GM23338 (cell line): ENCODE measurements at regions not wholly inside any gene's neighbourhood (a gene's known extent, or its start where the extent isn't known, plus 50 kb on each side); places are given as distances from the start of the nearest gene placed in this dataset.

Experiments
- ATAC-seq: fragments of 200-7000 bp; cut with Tn5 transposase; 3 replicates; pipeline ENCODE4 v1.9.1; 2020
- DNase-seq: peaks from one replicate; pipeline ENCODE4 v3.0.0-alpha.2; 2015; ENCODE audit warnings: low spot score
- H2AFZ ChIP-seq: fragments of 200-600 bp; sonication (generic); 2 replicates; pipeline ENCODE4 v1.8.0; 2016; ENCODE audit warnings: antibody characterized with exemption, mild to moderate bottlenecking, moderate library complexity
- H3F3A ChIP-seq: fragments of 200-600 bp; sonication (generic); replicated peaks from 2 replicates; pipeline ENCODE4 v1.8.0; 2017; ENCODE audit warnings: antibody characterized with exemption, mixed run types, low read depth
- H3K27ac ChIP-seq: fragments of 200-600 bp; sonication (generic); 2 replicates; pipeline ENCODE4 v1.6.1; 2016; ENCODE audit warnings: low read depth
- H3K27me3 ChIP-seq: fragments of 200-600 bp; sonication (generic); 2 replicates; pipeline ENCODE4 v1.8.0; 2016; ENCODE audit warnings: mild to moderate bottlenecking, mixed run types, moderate library complexity; ENCODE audit not compliant: insufficient read depth
- H3K36me3 ChIP-seq: fragments of 200-600 bp; sonication (generic); 2 replicates; pipeline ENCODE4 v1.8.0; 2016; ENCODE audit warnings: mild to moderate bottlenecking; ENCODE audit not compliant: insufficient read depth
- H3K4me1 ChIP-seq: fragments of 200-600 bp; sonication (generic); 2 replicates; pipeline ENCODE4 v1.8.0; 2016; ENCODE audit warnings: mild to moderate bottlenecking, moderate library complexity; ENCODE audit not compliant: insufficient read depth
- H3K4me2 ChIP-seq: fragments of 200-600 bp; sonication (generic); 2 replicates; pipeline ENCODE4 v1.7.1; 2017; ENCODE audit warnings: mixed run types
- H3K4me3 ChIP-seq: fragments of 200-600 bp; sonication (generic); 2 replicates; pipeline ENCODE4 v1.6.1; 2016; ENCODE audit warnings: mixed run types
- H3K79me2 ChIP-seq: fragments of 200-600 bp; sonication (generic); replicated peaks from 2 replicates; pipeline ENCODE4 v1.8.0; 2017; ENCODE audit warnings: mild to moderate bottlenecking; ENCODE audit not compliant: insufficient read depth
- H3K9me2 ChIP-seq: fragments of 200-600 bp; sonication (generic); 2 replicates; pipeline ENCODE4 v1.8.0; 2017; ENCODE audit not compliant: insufficient read depth
- H4K20me1 ChIP-seq: fragments of 200-600 bp; sonication (generic); replicated peaks from 2 replicates; pipeline ENCODE4 v1.8.0; 2017; ENCODE audit warnings: mild to moderate bottlenecking; ENCODE audit not compliant: insufficient read depth
- H3K27ac Mint-ChIP-seq: 2 replicates; pipeline ENCODE4 v1.8.0; 2020; ENCODE audit warnings: inconsistent platforms, mild to moderate bottlenecking, moderate library complexity, mixed read lengths
- H3K27me3 Mint-ChIP-seq: 3 replicates; pipeline ENCODE4 v1.8.0; 2022; ENCODE audit warnings: low read depth, mild to moderate bottlenecking, moderate library complexity, mixed read lengths, inconsistent platforms; ENCODE audit not compliant: insufficient read depth, poor library complexity
- H3K36me3 Mint-ChIP-seq: 3 replicates; pipeline ENCODE4 v1.8.0; 2021; ENCODE audit warnings: low read depth, mild to moderate bottlenecking, inconsistent platforms, moderate library complexity, mixed read lengths
- H3K4me1 Mint-ChIP-seq: 3 replicates; pipeline ENCODE4 v1.8.0; 2020; ENCODE audit warnings: mild to moderate bottlenecking, inconsistent platforms, mixed read lengths
- H3K4me3 Mint-ChIP-seq: 3 replicates; pipeline ENCODE4 v1.8.0; 2021; ENCODE audit warnings: moderate library complexity, mild to moderate bottlenecking, inconsistent platforms, mixed read lengths
- H3K9me3 Mint-ChIP-seq: 3 replicates; pipeline ENCODE4 v1.8.0; 2020; ENCODE audit warnings: moderate library complexity, mild to moderate bottlenecking, inconsistent platforms, mixed read lengths
- EZH2 ChIP-seq: fragments of 200-600 bp; sonication (generic); IDR thresholded peaks from one replicate; pipeline ENCODE4 v1.8.0; 2017; ENCODE audit warnings: antibody characterized with exemption, mild to moderate bottlenecking, low read depth; ENCODE audit not compliant: unreplicated experiment
- EZH2phosphoT487 ChIP-seq: fragments of 200-600 bp; sonication (generic); IDR thresholded peaks from one replicate; pipeline ENCODE4 v1.8.1; 2018; ENCODE audit warnings: antibody characterized with exemption; ENCODE audit not compliant: unreplicated experiment
- JUNB ChIP-seq: IDR thresholded peaks from one replicate; pipeline ENCODE4 v1.6.1; 2016; ENCODE audit warnings: antibody characterized with exemption; ENCODE audit not compliant: unreplicated experiment
- POLR2AphosphoS5 ChIP-seq: IDR thresholded peaks from 2 replicates; pipeline ENCODE4 v1.6.1; 2016; ENCODE audit warnings: antibody characterized with exemption, low read depth
- ZNF114 ChIP-seq: fragments of 250-450 bp; sonication (Bioruptor Pico); IDR thresholded peaks from 2 replicates; pipeline ENCODE4 v1.5.0; 2020; ENCODE audit warnings: mild to moderate bottlenecking, moderate library complexity
- ZNF331 ChIP-seq: fragments of 250-450 bp; sonication (Bioruptor Pico); IDR thresholded peaks from 2 replicates; pipeline ENCODE4 v1.5.0; 2020; ENCODE audit warnings: low read depth, mild to moderate bottlenecking, moderate library complexity
- TF ChIP-seq, protein P1 (sequence below): fragments of 250-450 bp; sonication (Bioruptor Pico); IDR thresholded peaks from 2 replicates; pipeline ENCODE4 v1.5.0; 2020; ENCODE audit warnings: mild to moderate bottlenecking, moderate library complexity
- TF ChIP-seq, protein P2 (sequence below): IDR thresholded peaks from 2 replicates; pipeline ENCODE4 v1.6.1; 2016; ENCODE audit warnings: antibody characterized with exemption

DNA sequence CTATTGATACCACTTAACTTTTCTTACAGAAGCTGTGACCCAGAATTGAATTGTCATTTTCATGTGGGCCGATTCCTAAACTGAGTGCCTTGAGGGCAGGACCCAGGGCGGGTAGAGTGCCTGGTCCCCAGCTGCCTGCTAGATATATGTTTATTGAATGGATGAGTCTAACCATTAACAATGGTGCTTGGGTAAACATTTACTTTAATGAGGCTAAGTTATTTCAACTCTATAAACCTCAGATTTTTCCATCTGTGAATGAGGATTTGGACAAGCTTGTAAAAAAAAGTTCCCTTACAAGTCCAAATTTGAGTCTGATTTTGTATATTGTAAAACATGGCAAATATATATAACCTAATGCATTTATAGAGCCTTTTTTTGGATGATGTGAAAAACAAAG lies 181.8 kb upstream of the ELL2 start:
- no peaks in the 10 kb centered on the region for H3K27me3 Mint-ChIP-seq
- 0 out of 2 replicates have a peak overlapping the region, but pooled peaks have one; percentile 20 for H3K4me2 ChIP-seq
- H2AFZ ChIP-seq, result no peak overlapping the region
- H4K20me1 ChIP-seq, result no peaks in the 10 kb centered on the region
- H3K27ac Mint-ChIP-seq, result peak overlapping the region; percentile 22
- H3K4me1 Mint-ChIP-seq, result peaks cover 33% of the 10 kb centered on the region
- no peaks in the 10 kb centered on the region for H3K79me2 ChIP-seq
- peaks cover 30% of the 10 kb centered on the region for H3K4me1 ChIP-seq
- ATAC-seq (no peak), DNase-seq (no peak)
- no peak overlapping the region for H3K4me3 Mint-ChIP-seq
- H3K27me3 ChIP-seq, result no peaks in the 10 kb centered on the region
- no peak overlapping the region for H3K27ac ChIP-seq
- H3K4me3 ChIP-seq, result no peak overlapping the region
- H3F3A ChIP-seq, result no peaks in the 10 kb centered on the region
- H3K36me3 Mint-ChIP-seq, result no peaks in the 10 kb centered on the region
- no peak for TF ChIP-seq ZNF331 (CRISPR knock-in tag)
- TF ChIP-seq EZH2phosphoT487, result no peak
- TF ChIP-seq EZH2, result no peak
- no peak for TF ChIP-seq JUNB
- TF ChIP-seq ZNF114 (CRISPR knock-in tag), result no peak
- H3K36me3 ChIP-seq, result no peaks in the 10 kb centered on the region
- no peaks in the 10 kb centered on the region for H3K9me2 ChIP-seq
- no peaks in the 10 kb centered on the region for H3K9me3 Mint-ChIP-seq

DNA sequence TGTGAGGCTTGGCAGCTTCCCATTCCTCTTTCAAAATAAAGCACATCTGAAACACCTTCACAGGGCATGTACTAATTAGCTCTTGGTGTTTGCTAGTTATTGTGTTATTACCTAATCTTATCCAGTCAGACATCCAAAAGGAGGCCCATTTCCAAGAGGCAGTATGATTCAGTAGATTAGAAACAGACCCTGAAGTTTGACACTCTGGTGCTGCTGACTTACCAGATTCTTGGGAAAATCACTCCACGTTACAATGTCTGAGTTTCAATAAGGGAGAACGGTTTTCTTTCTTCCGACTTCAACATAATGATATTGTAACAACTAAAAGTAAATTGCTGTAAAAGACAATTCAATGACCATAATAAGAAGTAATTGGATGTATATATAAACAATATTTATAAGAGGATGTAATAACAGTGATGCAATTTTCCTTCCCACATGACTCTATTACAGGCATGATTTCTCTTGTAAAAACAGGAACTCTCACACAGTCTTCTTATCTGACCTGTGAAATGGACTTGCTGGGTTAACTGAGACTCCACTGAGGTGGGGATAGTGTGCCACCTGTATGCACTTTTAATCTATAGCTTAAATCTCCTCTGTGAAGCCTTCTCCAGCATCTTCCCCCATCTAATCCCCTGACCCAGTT lies 181.3 kb upstream of the ELL2 start:
- H3K4me3 ChIP-seq, result no peak overlapping the region
- peaks cover 30% of the 10 kb centered on the region for H3K4me1 ChIP-seq
- no peaks in the 10 kb centered on the region for H3K27me3 ChIP-seq
- H3K27ac ChIP-seq, result no peak overlapping the region
- no peak for TF ChIP-seq POLR2AphosphoS5
- Mint-ChIP-seq H3K9me3 (no peaks in the 10 kb centered on the region), H3K27me3 (no peaks in the 10 kb centered on the region), H3K36me3 (no peaks in the 10 kb centered on the region), H3K4me3 (no peak overlapping the region), H3K27ac (peak overlapping the region; percentile 22; the same call in 1 of the 2 replicates), H3K4me1 (peaks cover 33% of the 10 kb centered on the region)
- no peaks in the 10 kb centered on the region for H3K9me2 ChIP-seq
- no peak for DNase-seq
- no peak overlapping the region for H3K4me2 ChIP-seq
- H4K20me1 ChIP-seq, result no peaks in the 10 kb centered on the region
- H3F3A ChIP-seq, result no peaks in the 10 kb centered on the region
- ATAC-seq, result no peak
- no peaks in the 10 kb centered on the region for H3K79me2 ChIP-seq
- H2AFZ ChIP-seq, result no peak overlapping the region
- no peaks in the 10 kb centered on the region for H3K36me3 ChIP-seq

DNA sequence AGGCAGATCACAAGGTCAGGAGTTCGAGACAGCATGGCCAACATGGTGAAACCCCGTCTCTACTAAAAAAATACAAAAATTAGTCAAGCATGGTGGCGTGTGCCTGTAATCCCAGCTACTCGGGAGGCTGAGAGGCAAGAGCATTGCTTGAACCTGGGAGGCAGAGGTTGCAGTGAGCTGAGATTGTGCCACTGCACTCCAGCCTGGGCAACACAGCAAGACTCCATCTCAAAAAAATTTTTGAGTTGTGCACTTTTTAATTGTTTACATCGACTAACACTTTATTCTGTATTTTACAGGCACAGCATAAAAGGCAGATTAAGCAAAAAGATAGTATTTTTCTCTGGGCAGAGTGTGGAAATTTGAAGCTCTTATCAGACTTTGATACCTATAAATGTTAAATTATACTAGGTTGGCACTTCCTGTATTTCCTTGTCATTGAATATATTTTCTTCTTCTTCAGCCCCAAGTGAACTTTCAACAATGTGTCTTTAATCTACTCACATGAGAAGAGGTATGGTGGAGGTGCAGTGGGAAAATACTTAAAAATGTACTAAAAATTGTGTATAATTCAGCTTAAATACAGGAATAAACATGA lies 180.6 kb upstream of the ELL2 start:
- ATAC-seq, result no peak
- no peak overlapping the region for H3K27ac ChIP-seq
- H3K4me2 ChIP-seq, result no peak overlapping the region
- H3K36me3 ChIP-seq, result no peaks in the 10 kb centered on the region
- Mint-ChIP-seq H3K4me3 (no peak overlapping the region), H3K36me3 (no peaks in the 10 kb centered on the region), H3K4me1 (peaks cover 33% of the 10 kb centered on the region), H3K27me3 (no peaks in the 10 kb centered on the region), H3K9me3 (no peaks in the 10 kb centered on the region), H3K27ac (no peak overlapping the region)
- H2AFZ ChIP-seq, result no peak overlapping the region
- no peaks in the 10 kb centered on the region for H4K20me1 ChIP-seq
- no peak for TF ChIP-seq EZH2phosphoT487
- TF ChIP-seq, protein P1, sequence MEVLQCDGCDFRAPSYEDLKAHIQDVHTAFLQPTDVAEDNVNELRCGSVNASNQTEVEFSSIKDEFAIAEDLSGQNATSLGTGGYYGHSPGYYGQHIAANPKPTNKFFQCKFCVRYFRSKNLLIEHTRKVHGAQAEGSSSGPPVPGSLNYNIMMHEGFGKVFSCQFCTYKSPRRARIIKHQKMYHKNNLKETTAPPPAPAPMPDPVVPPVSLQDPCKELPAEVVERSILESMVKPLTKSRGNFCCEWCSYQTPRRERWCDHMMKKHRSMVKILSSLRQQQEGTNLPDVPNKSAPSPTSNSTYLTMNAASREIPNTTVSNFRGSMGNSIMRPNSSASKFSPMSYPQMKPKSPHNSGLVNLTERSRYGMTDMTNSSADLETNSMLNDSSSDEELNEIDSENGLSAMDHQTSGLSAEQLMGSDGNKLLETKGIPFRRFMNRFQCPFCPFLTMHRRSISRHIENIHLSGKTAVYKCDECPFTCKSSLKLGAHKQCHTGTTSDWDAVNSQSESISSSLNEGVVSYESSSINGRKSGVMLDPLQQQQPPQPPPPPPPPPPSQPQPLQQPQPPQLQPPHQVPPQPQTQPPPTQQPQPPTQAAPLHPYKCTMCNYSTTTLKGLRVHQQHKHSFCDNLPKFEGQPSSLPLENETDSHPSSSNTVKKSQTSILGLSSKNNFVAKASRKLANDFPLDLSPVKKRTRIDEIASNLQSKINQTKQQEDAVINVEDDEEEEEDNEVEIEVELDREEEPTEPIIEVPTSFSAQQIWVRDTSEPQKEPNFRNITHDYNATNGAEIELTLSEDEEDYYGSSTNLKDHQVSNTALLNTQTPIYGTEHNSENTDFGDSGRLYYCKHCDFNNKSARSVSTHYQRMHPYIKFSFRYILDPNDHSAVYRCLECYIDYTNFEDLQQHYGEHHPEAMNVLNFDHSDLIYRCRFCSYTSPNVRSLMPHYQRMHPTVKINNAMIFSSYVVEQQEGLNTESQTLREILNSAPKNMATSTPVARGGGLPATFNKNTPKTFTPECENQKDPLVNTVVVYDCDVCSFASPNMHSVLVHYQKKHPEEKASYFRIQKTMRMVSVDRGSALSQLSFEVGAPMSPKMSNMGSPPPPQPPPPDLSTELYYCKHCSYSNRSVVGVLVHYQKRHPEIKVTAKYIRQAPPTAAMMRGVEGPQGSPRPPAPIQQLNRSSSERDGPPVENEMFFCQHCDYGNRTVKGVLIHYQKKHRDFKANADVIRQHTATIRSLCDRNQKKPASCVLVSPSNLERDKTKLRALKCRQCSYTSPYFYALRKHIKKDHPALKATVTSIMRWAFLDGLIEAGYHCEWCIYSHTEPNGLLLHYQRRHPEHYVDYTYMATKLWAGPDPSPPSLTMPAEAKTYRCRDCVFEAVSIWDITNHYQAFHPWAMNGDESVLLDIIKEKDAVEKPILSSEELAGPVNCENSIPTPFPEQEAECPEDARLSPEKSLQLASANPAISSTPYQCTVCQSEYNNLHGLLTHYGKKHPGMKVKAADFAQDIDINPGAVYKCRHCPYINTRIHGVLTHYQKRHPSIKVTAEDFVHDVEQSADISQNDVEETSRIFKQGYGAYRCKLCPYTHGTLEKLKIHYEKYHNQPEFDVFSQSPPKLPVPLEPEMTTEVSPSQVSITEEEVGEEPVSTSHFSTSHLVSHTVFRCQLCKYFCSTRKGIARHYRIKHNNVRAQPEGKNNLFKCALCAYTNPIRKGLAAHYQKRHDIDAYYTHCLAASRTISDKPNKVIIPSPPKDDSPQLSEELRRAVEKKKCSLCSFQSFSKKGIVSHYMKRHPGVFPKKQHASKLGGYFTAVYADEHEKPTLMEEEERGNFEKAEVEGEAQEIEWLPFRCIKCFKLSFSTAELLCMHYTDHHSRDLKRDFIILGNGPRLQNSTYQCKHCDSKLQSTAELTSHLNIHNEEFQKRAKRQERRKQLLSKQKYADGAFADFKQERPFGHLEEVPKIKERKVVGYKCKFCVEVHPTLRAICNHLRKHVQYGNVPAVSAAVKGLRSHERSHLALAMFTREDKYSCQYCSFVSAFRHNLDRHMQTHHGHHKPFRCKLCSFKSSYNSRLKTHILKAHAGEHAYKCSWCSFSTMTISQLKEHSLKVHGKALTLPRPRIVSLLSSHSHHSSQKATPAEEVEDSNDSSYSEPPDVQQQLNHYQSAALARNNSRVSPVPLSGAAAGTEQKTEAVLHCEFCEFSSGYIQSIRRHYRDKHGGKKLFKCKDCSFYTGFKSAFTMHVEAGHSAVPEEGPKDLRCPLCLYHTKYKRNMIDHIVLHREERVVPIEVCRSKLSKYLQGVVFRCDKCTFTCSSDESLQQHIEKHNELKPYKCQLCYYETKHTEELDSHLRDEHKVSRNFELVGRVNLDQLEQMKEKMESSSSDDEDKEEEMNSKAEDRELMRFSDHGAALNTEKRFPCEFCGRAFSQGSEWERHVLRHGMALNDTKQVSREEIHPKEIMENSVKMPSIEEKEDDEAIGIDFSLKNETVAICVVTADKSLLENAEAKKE (CRISPR knock-in tag), result no peak
- TF ChIP-seq JUNB, result no peak
- TF ChIP-seq, protein P2, sequence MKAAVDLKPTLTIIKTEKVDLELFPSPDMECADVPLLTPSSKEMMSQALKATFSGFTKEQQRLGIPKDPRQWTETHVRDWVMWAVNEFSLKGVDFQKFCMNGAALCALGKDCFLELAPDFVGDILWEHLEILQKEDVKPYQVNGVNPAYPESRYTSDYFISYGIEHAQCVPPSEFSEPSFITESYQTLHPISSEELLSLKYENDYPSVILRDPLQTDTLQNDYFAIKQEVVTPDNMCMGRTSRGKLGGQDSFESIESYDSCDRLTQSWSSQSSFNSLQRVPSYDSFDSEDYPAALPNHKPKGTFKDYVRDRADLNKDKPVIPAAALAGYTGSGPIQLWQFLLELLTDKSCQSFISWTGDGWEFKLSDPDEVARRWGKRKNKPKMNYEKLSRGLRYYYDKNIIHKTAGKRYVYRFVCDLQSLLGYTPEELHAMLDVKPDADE, result no peak
- TF ChIP-seq POLR2AphosphoS5, result no peak
- no peak for DNase-seq
- H3K79me2 ChIP-seq, result no peaks in the 10 kb centered on the region
- H3K27me3 ChIP-seq, result no peaks in the 10 kb centered on the region
- H3F3A ChIP-seq, result no peaks in the 10 kb centered on the region
- H3K4me3 ChIP-seq, result no peak overlapping the region
- H3K9me2 ChIP-seq, result no peaks in the 10 kb centered on the region
- H3K4me1 ChIP-seq, result peaks cover 30% of the 10 kb centered on the region
